GM23338 (cell line): ENCODE measurements at regions not wholly inside any gene's neighbourhood (a gene's known extent, or its start where the extent isn't known, plus 50 kb on each side); places are given as distances from the start of the nearest gene placed in this dataset.

Source experiments
- CREB1 ChIP-seq: fragments of 250-450 bp; sonication (Bioruptor Pico); IDR thresholded peaks from 2 replicates; pipeline ENCODE4 v1.5.0; 2020; ENCODE audit warnings: low read depth, mild to moderate bottlenecking, moderate library complexity
- CTCF ChIP-seq, 2 experiments: fragments of 200-600 bp in 1 of 2; sonication (generic) in 1 of 2; conservative IDR thresholded peaks; 2 replicates each; pipeline versions ENCODE4 v1.5.1 to v1.6.1; 2016 to 2017; ENCODE audit warnings: antibody characterized with exemption in 2 of 2, low read depth in 2 of 2, mild to moderate bottlenecking in 2 of 2, moderate library complexity in 1 of 2
- ETS1 ChIP-seq: IDR thresholded peaks from 2 replicates; pipeline ENCODE4 v1.6.1; 2016; ENCODE audit warnings: antibody characterized with exemption
- EZH2 ChIP-seq: fragments of 200-600 bp; sonication (generic); IDR thresholded peaks from one replicate; pipeline ENCODE4 v1.8.0; 2017; ENCODE audit warnings: antibody characterized with exemption, mild to moderate bottlenecking, low read depth; ENCODE audit not compliant: unreplicated experiment
- EZH2phosphoT487 ChIP-seq: fragments of 200-600 bp; sonication (generic); IDR thresholded peaks from one replicate; pipeline ENCODE4 v1.8.1; 2018; ENCODE audit warnings: antibody characterized with exemption; ENCODE audit not compliant: unreplicated experiment
- JUNB ChIP-seq: IDR thresholded peaks from one replicate; pipeline ENCODE4 v1.6.1; 2016; ENCODE audit warnings: antibody characterized with exemption; ENCODE audit not compliant: unreplicated experiment
- NANOG ChIP-seq: IDR thresholded peaks from 2 replicates; pipeline ENCODE4 v1.6.1; 2016; ENCODE audit warnings: antibody characterized with exemption, borderline replicate concordance
- POLR2AphosphoS5 ChIP-seq: IDR thresholded peaks from 2 replicates; pipeline ENCODE4 v1.6.1; 2016; ENCODE audit warnings: antibody characterized with exemption, low read depth
- REST ChIP-seq: IDR thresholded peaks from one replicate; pipeline ENCODE4 v1.6.1; 2018; ENCODE audit warnings: antibody characterized with exemption; ENCODE audit not compliant: unreplicated experiment
- STAT1 ChIP-seq: IDR thresholded peaks from one replicate; pipeline ENCODE4 v1.6.1; 2016; ENCODE audit warnings: antibody characterized with exemption; ENCODE audit not compliant: unreplicated experiment

DNA sequence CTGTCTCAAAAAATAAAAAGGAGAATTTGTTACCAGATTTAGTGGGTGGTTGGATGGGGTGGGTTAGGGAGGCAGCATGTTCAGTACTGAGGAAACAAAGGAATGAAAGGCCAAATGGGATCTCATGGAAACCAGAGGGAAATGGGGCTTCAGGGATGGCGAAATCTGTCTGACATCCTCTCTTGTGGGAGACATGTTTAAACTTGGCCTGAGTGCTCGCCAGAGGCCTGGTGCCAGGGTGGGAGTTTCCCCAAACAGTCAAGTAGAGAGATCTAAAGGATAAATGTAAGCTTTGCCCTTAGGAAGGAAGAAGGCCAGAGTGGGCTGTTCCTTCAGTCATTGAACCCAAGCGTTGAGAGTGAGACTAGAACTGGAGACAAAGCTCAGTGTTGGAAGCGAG, 61.9 kb upstream of the AKIRIN2 start:
- TF ChIP-seq CTCF (conservative IDR thresholded peaks at IDR 0.05; ENCODE audit: low read depth in 2 of 2) = no peak
- TF ChIP-seq JUNB = no peak
- no peak for TF ChIP-seq REST
- no peak for TF ChIP-seq POLR2AphosphoS5
- no peak for TF ChIP-seq CREB1 (CRISPR knock-in tag)
- no peak for TF ChIP-seq EZH2
- TF ChIP-seq EZH2phosphoT487 = no peak
- no peak for TF ChIP-seq NANOG
- TF ChIP-seq ETS1 = no peak
- TF ChIP-seq STAT1 = no peak
